BE2C (cell line): ENCODE measurements at regions not wholly inside any gene's neighbourhood (a gene's known extent, or its start where the extent isn't known, plus 50 kb on each side); places are given as distances from the start of the nearest gene placed in this dataset.
"Not testable (repeated sequence)": the region's sequence is repeated elsewhere in the genome, so short reads cannot be mapped to it uniquely, and the experiment has no call there.

Source experiments
- DNase-seq: peaks from one replicate; pipeline ENCODE4 v3.0.0-alpha.2; 2020
- H3K27me3 ChIP-seq: fragments of 250-450 bp; sonication (Bioruptor Pico); 2 replicates; pipeline ENCODE4 v1.5.1; 2020; ENCODE audit warnings: mild to moderate bottlenecking
- H3K36me3 ChIP-seq: fragments of 250-450 bp; sonication (Bioruptor Pico); 2 replicates; pipeline ENCODE4 v1.5.1; 2020; ENCODE audit warnings: mild to moderate bottlenecking
- H3K4me1 ChIP-seq: fragments of 250-450 bp; sonication (Bioruptor Pico); 2 replicates; pipeline ENCODE4 v1.5.1; 2020
- H3K4me3 ChIP-seq: 2 replicates; pipeline ENCODE4 v1.5.1; 2011; ENCODE audit warnings: low read depth, low read length
- H3K9me3 ChIP-seq: fragments of 250-450 bp; sonication (Bioruptor Pico); 2 replicates; pipeline ENCODE4 v1.5.1; 2020

GRCh38 chr7:65549589-65550443, 176.2 kb downstream of the ZNF92 start:
- not testable (repeated sequence) for H3K9me3 ChIP-seq, H3K4me3 ChIP-seq, DNase-seq, H3K36me3 ChIP-seq, H3K27me3 ChIP-seq, H3K4me1 ChIP-seq

GRCh38 chr7:65550444-65550809, 176.8 kb downstream of the ZNF92 start:
- H3K36me3 ChIP-seq, H3K4me3 ChIP-seq, H3K4me1 ChIP-seq, DNase-seq, H3K9me3 ChIP-seq, H3K27me3 ChIP-seq: not testable (repeated sequence)

- not testable (repeated sequence) for H3K27me3 ChIP-seq, H3K4me3 ChIP-seq, DNase-seq
These were observed 177.4 kb downstream of the ZNF92 start for GRCh38 chr7:65551042-65551441.

GRCh38 chr7:65554553-65555476, 181.2 kb downstream of the ZNF92 start:
- H3K36me3 ChIP-seq, DNase-seq, H3K4me3 ChIP-seq, H3K4me1 ChIP-seq, H3K9me3 ChIP-seq, H3K27me3 ChIP-seq: not testable (repeated sequence)

More at GRCh38 chr7:65551042-65551441, 177.4 kb downstream of the ZNF92 start:
- H3K9me3 ChIP-seq, H3K4me1 ChIP-seq, H3K36me3 ChIP-seq: not testable (repeated sequence)

GRCh38 chr7:65558584-65558983, 184.9 kb downstream of the ZNF92 start:
- DNase-seq, H3K9me3 ChIP-seq, H3K4me1 ChIP-seq, H3K27me3 ChIP-seq, H3K36me3 ChIP-seq, H3K4me3 ChIP-seq: not testable (repeated sequence)

- H3K4me3 ChIP-seq, H3K36me3 ChIP-seq, H3K4me1 ChIP-seq, DNase-seq, H3K27me3 ChIP-seq, H3K9me3 ChIP-seq: not testable (repeated sequence)
These were observed 188.2 kb downstream of the ZNF92 start for GRCh38 chr7:65561786-65562372.

- not testable (repeated sequence) for H3K4me1 ChIP-seq, H3K4me3 ChIP-seq, H3K9me3 ChIP-seq, H3K27me3 ChIP-seq, H3K36me3 ChIP-seq
- peak; percentile 16 for DNase-seq
These were observed 188.9 kb downstream of the ZNF92 start for GRCh38 chr7:65562522-65562921.

- not testable (repeated sequence) for H3K4me3 ChIP-seq, H3K36me3 ChIP-seq, DNase-seq, H3K27me3 ChIP-seq, H3K4me1 ChIP-seq, H3K9me3 ChIP-seq
These were observed 189.7 kb downstream of the ZNF92 start for GRCh38 chr7:65563333-65563732.

GRCh38 chr7:65568226-65568625, 194.6 kb downstream of the ZNF92 start:
- not testable (repeated sequence) for H3K4me3 ChIP-seq, H3K4me1 ChIP-seq, H3K9me3 ChIP-seq, H3K27me3 ChIP-seq, H3K36me3 ChIP-seq, DNase-seq

- not testable (repeated sequence) for H3K36me3 ChIP-seq, H3K4me1 ChIP-seq, H3K4me3 ChIP-seq, H3K27me3 ChIP-seq, H3K9me3 ChIP-seq, DNase-seq
These were observed 197.3 kb downstream of the ZNF92 start for GRCh38 chr7:65570990-65571389.

GRCh38 chr7:65572581-65572980, 198.9 kb downstream of the ZNF92 start:
- H3K4me1 ChIP-seq, H3K36me3 ChIP-seq, DNase-seq, H3K9me3 ChIP-seq, H3K4me3 ChIP-seq, H3K27me3 ChIP-seq: not testable (repeated sequence)

- not testable (repeated sequence) for DNase-seq, H3K36me3 ChIP-seq, H3K4me3 ChIP-seq, H3K27me3 ChIP-seq, H3K9me3 ChIP-seq, H3K4me1 ChIP-seq
These were observed 202.7 kb downstream of the ZNF92 start for GRCh38 chr7:65576370-65576769.

GRCh38 chr7:65582518-65583119, 209.0 kb downstream of the ZNF92 start:
- not testable (repeated sequence) for H3K27me3 ChIP-seq, H3K4me1 ChIP-seq, DNase-seq, H3K4me3 ChIP-seq, H3K36me3 ChIP-seq, H3K9me3 ChIP-seq

- H3K9me3 ChIP-seq, H3K27me3 ChIP-seq, H3K36me3 ChIP-seq, H3K4me3 ChIP-seq, H3K4me1 ChIP-seq, DNase-seq: not testable (repeated sequence)
These were observed 228.8 kb downstream of the ZNF92 start for GRCh38 chr7:65602495-65602894.
